HG03139 (cell line): ENCODE measurements at regions not wholly inside any gene's neighbourhood (a gene's known extent, or its start where the extent isn't known, plus 50 kb on each side); places are given as distances from the start of the nearest gene placed in this dataset.

ENCODE experiments used
- ATAC-seq: cut with Tn5 transposase; IDR thresholded peaks from one replicate; pipeline ENCODE4 v1.9.1; 2021; ENCODE audit not compliant: unreplicated experiment

DNA sequence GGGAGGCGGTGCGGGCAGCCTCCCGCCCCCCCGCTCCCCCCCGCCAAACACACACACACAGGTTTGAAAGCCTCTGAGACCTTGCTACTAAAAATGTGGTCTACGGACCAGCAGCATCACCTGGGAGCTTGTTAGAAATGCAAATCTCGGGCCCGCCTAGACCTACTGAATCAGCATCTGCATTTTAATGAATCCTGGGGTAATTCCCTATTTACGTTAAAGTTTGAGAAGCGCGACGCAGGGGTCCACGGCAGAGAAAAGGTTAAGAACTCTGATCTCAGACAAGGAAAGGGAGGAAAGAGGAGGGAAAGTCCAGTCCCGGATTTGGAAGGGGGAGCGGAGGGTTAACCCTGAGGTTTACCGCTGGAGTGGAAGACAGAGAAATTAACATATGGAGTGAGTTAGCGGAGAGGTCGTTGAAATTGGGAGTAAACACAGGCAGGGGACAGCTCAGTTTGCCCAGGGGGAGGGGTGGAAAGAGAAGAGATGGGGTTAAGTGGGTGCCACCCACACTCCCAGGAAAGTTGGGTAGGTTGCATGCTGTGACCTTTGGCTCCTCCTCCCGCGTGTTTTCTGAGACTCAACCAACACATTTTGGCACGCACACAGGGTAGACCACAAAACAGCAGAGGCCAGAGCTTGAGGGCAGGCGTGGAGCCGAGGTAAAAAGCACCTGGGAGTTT, 483.6 kb downstream of the BCOR start:
- no peak for ATAC-seq

DNA sequence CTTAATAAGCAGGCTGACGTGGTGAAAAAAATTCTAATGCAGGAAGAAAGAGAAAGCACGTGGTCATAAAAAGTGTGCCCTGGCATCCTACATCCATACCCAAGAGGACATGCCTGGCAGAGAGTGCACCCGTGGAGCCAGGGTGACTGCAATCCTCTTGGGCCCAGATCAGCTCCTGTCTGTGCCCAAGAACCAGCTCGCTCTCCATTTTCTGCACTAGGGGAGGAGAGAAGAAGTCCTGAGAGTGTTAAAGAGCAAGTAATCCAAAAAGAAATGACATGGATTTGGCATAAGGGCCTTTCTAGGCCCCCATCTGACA, 483.1 kb downstream of the BCOR start:
- ATAC-seq: no peak

DNA sequence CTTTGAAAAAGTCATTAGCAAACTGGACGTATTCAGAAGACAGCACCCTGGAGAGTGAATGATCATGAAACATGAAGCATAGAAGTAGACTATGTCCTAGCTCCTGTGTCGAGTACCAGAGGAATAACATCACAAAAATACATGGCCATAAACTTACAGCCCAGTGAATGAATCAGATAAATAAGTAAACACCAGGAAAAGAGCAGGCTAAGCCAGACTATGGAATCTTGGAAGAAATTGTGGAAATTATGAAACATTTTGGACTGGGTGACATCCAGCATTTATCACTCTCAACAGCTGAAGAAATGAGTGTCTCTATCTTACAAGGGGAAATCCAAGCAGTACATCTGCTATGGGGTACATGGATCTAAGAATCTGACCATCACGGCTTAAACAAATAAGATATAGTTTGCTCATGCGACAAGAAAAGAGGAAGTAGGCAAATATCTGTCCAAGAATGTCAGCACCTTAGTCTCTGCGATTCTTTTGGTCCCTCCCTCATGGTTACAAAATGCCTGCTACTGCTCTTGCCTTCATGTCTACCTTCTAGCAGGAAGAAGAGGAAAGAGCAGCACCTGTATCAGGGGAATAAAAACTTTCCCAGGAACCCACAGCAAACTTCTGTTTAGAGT, 481.5 kb downstream of the BCOR start:
- no peak for ATAC-seq

DNA sequence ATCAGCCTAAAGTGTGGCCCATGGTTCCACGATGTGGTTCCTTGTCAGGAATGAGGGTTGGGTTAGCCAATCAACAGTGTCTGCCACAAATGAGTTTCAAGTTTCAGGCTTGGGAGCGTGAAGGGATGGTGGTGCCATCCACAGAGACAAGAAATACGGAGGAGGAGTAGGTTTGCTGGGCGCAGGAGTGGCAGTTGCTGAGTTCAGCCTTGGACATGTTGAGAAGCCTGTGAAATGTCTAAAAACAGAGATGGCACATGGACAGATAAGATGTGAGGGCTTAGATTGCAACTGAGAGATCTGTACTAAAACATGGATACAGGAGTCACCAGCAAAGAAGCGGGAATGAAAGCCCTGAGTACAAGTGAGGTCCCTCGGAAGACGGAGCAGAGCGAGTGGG, 481.0 kb downstream of the BCOR start:
- no peak for ATAC-seq

DNA sequence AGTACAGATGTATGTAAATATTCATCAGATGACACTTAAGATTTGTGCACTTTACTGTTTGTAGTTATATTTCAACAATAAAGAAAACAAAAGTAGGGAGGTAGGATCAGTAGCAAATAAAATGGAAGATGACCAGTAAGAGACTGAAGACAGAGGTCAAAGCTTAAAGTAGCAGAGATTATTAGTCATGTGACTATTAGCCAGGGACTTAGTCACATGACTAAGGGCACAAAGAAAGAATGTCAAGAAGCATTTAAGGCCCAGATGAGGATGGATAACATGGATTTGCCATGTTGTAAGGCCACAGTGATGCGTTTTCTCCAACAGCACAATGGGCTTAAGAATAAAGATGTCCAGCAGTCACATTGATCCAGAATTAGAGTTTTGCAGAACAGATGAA, 479.6 kb downstream of the BCOR start:
- no peak for ATAC-seq

DNA sequence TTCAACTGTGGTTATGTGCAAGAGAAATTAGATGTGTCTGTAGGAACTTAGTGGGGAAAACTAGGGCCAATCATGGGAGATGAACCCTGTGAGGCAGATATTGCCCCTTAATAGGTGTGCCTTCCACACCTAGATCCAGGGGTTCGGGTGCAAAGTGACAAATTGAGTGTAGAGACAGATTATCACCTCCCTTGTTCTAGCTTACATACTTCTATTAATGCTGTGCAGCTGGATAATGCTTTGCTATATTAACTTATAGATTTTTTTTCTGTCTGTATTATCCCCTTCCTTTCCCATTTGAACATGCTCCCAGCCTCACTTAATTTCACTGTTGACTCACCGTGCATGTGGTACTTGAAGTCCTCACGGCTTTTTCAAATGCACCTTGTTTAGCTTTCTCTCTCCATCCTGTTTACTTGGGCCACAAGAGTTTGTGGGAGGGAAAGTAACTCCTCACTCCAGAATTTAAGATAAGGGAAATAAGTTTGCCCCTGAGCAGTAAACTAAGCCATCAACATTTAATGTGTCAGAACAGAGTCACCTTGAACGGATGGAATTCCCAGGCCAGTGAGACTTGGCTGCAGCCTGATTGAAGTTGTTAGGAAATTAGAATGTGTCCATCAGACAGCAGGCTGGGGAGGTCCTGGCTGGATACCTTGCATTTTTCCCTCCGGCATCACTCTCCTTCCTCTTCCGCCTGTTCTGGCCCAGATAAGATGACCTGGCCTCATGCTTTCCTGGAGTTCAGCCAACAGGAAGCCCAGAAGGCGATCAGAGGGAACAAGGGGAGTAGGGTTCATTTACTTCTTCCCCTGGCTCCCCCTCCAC, 478.4 kb downstream of the BCOR start:
- ATAC-seq: no peak

DNA sequence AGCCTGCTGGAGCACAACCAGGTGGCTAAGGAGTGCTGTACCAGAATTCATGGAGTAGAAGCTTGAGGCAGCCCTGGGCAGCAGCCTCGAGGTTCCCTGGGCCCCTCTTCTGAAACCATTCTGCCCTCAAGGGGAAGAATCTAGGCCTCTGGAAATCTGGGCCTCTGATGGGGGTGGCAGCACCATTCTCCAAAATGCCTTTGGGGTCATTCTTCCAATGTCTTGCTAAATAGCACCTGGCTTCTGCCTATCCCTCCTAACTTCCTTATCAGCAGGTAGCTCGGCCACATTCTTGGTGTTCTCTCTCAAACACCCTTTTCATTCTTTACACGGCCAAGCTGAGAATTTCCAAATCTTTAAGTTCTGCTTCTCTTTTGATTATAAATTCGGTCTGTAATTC, 473.6 kb downstream of the BCOR start:
- no peak for ATAC-seq

DNA sequence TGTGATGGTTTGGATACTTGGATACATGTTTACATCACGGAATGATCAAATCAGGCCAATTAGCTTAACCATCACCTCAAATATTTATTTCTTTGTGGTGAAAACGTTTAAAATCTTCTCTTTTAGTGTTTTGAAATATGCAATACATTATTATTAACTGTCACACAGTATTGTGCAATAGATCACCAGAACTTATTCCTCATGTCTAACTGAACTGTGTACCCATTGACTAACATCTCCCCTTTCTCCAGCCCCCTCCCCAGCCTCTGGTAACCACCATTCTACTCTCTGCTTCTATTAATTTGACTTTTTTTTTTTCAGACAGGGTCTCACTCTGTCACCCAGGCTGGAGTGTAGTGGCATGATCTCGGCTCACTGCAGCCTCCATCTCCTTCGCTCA, 471.9 kb downstream of the BCOR start:
- ATAC-seq: no peak

DNA sequence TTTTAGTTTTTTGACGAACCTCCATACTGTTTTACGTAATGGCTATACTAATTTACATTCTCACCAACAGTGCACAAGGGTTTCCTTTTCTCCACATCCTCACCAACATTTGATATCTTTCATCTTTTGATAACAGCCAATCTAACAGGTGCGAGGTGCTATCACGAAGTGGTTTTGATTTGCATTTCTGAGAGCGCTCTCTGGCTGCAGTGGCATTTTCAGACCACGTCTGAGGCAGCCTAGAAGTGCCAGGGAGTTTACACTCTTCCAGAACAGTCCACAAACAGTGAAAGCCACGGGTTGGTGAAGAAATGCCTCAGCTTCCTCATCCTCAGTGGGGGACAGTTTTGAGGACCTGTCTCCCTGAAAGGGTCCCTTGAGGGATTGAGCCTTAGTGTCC, 471.0 kb downstream of the BCOR start:
- ATAC-seq: no peak

DNA sequence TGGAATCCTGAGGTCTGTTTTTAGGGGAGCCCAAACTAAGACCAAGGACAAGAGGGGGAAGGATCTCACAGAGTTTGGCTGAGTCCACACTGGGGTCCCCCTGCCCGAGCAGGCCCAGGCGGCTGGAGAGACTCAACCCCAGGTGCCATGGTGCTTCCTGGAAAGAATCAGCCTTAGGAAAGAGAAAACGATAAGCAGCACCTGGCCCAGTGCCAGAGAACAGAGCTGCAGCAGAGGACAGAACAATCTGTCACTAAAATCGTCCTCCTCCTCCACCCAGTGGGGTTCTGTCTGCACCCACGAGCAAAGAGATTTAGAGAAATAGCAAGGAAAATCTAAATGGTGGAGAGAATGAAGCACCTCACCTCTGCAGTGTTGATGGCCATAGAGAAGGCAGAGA, 470.5 kb downstream of the BCOR start:
- ATAC-seq: no peak

DNA sequence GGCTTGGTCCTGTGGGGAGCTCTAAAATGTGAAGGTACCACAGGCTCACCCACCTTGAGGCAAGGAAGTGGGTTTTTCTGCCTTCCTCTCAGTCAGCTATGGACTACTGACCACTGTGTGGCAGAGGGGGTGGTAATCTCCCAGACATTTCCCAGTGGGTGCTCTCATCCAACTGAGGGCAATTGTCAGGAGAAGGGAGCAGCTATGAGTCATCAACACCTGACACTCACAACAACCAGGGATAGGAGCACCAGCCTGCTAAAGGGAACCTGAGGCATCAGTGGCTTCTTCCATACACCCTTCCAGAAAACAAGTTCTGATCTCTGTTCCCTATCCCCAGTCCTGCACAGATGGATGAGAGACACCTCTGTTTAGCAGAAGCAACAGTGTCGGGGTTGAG, 468.8 kb downstream of the BCOR start:
- no peak for ATAC-seq

DNA sequence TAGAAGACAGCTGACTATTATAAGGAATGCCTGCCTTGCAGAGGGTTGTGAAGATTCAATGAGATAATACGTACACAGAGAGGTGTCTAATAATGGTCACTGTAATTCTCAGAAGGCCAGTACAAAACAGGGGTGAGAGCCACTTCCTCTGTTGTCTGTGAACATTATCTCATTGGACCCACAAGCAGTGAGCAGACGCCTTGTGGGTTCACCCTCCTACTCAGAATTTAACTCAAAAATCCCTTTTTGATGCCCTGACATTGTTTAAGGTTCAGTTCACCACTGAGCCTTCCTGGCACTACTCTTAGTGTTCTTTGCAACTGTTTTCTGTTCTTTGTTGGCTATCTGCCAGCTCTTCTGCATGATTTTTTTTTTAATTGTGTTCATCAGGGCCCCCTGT, 467.4 kb downstream of the BCOR start:
- ATAC-seq: no peak

DNA sequence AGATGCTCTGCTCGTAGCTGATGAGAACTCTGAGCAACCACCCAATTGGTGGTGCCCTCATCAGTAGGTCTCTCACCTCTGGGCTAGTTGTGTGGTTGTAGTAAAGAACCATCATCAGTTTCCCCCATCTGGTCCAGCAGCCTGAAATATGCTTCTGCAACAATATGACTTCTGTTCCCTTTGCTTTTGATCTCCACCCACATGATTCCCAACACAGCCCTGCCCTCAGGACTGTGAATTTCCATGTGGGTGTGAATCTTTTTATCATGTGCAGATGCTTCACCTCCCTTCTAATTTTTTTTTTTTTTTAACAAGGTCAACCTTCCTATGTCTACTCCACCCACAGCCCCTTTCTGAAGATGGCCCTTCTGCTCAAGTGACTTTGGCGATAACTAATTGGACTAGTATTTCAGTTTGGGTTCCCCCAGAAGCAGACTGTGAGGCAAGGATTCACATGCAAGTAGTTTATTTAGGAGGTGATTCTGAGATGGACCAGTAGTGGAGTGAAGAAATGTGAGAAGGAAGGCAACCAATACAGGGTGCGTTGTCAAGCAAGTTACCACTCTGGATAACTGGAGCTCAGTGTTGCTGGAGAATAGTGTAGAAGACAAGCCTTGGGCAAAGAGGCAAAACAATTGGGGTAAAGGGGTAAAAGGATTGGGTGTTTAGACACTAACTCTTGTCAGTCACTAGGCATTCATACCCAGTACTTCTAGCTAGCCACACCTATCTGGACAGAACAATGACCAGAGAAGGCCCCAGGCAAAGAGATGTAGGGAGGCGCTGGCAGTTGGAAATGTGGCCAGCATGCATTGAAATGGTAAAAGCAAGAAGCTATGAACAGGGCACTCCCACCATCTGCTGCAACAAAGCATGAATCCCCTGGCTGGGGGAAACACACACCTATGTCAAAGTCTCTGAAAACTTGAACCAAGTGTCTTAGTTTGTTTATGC, 466.2 kb downstream of the BCOR start:
- ATAC-seq: no peak

DNA sequence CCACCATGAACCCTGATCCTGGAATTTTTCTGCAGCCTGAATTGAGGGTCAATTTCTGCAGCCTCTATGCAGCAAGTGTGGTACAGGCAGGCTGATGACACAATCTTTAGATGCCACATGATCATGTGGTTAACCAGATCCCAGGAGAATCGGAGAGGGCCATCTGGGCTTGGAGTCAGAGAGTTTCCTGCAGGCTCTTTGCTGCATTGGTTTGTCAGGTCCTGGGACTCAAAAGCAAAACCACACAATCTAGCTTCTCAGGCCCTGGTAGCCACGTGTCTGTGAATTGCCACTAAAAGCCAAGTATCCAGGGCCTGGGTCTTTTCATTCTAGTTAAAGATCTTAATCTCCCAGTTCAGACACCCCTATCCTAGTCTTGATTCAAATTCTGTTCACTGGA, 464.5 kb downstream of the BCOR start:
- ATAC-seq: no peak

DNA sequence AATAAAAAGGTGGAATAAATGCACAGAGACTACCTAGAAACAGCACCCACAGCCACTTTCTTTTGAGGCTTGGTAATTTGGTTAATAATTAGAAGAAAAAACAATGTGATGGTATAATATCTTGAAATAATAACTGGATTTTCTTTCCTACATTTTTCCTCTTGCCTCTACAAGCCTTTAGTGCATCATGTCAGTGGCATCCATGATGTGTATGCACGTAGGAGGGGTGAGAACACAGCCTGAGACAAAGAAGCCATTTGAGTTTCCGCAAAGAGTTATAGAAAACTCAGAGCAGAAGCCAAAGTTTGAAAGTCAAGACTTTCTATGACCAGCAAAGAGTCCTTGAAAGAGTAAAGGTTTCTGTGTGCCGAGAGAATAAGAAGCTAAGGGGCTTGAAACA, 461.3 kb downstream of the BCOR start:
- no peak for ATAC-seq

DNA sequence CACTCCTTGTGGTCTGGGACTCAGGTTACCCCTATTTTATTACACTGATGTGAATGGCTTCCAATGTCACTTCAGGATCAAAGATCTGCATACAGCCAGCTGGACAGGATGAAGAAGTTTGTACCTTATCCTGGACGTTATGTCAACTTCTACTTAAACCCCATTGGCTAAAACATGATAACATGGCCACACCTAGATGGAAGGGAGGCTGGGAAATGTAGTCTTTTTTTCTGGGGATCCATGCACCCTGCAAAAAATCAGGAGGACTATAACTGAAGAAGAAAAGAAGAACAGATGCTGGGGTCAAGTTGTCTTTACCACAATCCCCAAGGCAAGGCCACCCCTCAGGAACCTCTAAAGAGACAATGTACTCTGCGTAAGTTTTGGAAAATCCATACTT, 459.2 kb downstream of the BCOR start:
- ATAC-seq: no peak

DNA sequence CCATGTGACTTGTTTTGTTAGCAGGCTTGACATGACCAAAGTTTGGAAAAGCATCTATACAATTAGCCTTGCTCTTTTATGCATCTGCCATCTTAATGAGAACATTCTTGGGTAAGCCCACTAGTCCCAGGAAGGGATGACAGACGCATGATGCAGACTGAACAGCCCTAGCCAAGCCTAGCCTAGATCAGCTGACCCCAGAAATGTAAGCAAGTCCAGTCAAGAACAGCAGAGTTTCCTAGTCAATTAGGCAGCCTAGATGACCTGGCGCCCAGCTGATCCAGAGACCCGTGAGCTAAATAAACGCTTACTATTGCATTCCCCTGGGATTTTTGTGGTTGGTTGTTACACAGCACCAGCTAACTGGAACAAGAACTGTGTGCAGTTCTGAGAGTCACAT, 457.9 kb downstream of the BCOR start:
- no peak for ATAC-seq

DNA sequence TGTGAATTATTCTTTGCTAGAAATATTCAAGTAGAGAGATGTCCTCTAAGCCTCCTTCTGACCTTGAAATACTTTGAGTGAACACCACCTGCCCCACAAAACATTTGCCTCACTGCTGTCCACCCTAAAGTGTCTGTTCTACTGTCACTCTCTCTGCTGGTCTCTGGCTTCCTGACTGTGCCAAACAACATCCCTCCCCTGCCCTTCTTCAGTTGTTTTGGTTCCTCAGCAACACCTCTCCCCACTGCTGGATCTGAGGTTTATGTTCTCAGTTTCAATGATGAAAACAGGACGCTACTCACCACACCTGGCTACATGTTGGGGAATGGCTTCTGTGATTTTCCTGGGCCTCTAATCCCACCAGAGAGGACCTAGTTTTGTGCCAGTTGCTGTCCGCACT, 456.9 kb downstream of the BCOR start:
- ATAC-seq: no peak

DNA sequence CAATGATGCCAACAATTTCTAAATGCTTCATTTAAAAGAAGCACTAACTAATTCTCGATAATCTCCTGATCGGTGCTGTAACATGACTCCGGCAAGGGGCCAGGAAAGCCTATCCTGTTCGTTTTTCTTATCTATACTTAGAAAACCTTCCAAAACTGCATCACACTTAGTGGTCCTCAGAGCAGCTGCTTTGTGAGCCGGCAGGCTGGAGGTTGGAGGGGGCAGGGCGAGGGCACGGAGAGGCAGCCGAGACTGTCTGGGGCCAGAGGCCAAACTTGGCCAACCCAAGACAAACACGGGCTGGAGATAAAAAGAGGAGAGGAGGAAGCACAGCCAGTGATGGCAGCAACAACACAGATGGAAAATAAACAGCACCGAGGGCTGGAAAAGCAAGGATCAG, 455.7 kb downstream of the BCOR start:
- no peak for ATAC-seq

DNA sequence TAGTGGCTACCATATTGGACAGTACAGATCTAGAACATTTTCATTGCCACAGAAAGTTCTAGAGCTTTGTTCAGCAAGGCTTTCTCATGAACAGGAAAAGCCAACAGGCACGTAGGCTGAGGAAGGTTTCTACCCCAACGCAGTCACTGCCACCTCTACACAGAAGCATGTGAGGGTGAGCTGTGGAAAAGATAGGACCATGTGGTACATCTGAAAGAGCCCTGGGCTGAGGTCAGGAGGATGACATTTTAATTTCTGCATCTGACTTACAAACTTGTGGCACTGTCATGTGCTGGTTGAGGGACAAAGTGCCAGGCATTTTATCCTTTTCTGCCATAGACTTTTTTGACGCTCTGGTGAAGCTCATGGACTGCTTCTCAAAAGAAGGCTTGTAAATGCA, 454.2 kb downstream of the BCOR start:
- no peak for ATAC-seq

DNA sequence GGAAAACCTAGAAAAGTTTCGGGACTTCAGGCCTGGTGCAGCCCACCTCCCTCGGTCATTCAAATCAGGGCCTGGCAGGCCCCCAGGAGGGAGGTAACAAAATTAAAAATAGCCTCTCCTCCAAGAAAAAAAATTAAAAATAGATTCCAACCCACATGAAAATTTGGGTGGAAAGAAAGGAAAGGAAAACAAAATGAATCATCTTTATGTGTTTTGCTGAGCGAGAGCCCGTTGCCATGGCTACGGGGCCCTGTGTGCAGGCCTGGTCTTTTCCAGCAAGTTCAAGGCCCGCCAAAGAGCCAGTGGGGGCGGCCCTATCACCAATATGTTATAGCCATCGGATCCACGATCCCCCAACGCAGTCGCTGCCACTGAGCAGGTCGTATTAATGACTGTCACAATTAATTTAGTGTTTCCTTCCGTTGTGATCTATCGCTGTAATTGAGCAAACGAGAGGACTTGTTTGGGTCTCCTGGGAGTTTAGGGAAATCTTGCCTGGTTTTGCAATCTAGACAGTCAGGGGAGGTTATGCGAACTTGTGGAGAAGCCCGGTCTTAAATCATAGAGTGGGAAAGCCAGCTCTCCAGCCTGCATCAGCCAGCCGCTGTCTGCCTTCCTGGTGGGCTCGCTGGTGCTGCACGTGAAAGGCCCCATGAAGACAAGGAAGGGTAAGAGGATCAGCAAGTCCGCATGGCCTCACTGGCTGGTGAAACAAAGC, 452.4 kb downstream of the BCOR start:
- ATAC-seq: no peak
